Prostate gland (tissue), 2 donors: ENCODE measurements at regions not wholly inside any gene's neighbourhood (a gene's known extent, or its start where the extent isn't known, plus 50 kb on each side); places are given as distances from the start of the nearest gene placed in this dataset.

Experiments used
- POLR2A ChIP-seq: fragments of 450-650 bp; IDR thresholded peaks from one replicate; pipeline ENCODE4 v1.6.1; 2016; ENCODE audit warnings: antibody characterized with exemption, mild to moderate bottlenecking
- POLR2AphosphoS5 ChIP-seq: sonication (generic); formaldehyde crosslinking; IDR thresholded peaks from one replicate; pipeline ENCODE4 v1.6.1; 2017; ENCODE audit warnings: antibody characterized with exemption
- TF ChIP-seq, protein P1 (sequence below), 4 experiments: fragments of 200-600 bp in 2 of 4; fragments of 450-650 bp in 2 of 4; sonication (generic) in 2 of 4; IDR thresholded peaks; 1 replicate in 3 of 4; 2 replicates in 1 of 4; pipeline ENCODE4 v1.5.1; 2016 to 2019; ENCODE audit warnings: antibody characterized with exemption in 4 of 4, mild to moderate bottlenecking in 2 of 4, moderate library complexity in 2 of 4

DNA sequence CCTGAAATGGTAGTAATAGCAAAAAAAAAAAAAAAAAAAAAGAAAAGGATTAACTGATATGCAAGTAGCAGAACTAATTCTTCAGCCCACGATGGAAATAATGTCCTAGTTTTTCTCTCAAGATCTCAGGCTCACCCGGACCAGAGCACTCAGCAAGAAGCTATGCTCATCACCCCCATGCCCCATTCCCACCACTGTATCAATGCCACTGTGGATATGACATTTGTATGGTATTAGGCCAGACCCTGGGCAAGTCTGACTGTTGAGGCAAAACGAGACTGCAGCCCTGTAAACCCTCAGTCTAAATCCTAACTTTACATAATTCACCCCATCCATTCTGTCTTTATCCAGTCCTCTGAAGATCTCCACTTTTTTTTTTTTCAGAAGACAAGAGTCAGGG lies 186.1 kb upstream of the KLF14 start:
- TF ChIP-seq, protein P1, sequence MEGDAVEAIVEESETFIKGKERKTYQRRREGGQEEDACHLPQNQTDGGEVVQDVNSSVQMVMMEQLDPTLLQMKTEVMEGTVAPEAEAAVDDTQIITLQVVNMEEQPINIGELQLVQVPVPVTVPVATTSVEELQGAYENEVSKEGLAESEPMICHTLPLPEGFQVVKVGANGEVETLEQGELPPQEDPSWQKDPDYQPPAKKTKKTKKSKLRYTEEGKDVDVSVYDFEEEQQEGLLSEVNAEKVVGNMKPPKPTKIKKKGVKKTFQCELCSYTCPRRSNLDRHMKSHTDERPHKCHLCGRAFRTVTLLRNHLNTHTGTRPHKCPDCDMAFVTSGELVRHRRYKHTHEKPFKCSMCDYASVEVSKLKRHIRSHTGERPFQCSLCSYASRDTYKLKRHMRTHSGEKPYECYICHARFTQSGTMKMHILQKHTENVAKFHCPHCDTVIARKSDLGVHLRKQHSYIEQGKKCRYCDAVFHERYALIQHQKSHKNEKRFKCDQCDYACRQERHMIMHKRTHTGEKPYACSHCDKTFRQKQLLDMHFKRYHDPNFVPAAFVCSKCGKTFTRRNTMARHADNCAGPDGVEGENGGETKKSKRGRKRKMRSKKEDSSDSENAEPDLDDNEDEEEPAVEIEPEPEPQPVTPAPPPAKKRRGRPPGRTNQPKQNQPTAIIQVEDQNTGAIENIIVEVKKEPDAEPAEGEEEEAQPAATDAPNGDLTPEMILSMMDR (IDR thresholded peaks at IDR 0.05) = no peak
- TF ChIP-seq POLR2A (no peak), POLR2AphosphoS5 (no peak)
